Suprapubic skin (tissue), 3 donors: ENCODE measurements at regions not wholly inside any gene's neighbourhood (a gene's known extent, or its start where the extent isn't known, plus 50 kb on each side); places are given as distances from the start of the nearest gene placed in this dataset.

Experiments used
- CTCF ChIP-seq, 2 donors: fragments of 200-600 bp in 1 of 2; fragments of 450-650 bp in 1 of 2; sonication (generic) in 1 of 2; IDR thresholded peaks; one replicate each; pipeline ENCODE4 v1.5.1; 2016 to 2019; ENCODE audit warnings: antibody characterized with exemption in 2 of 2, mild to moderate bottlenecking in 1 of 2, moderate library complexity in 1 of 2
- POLR2A ChIP-seq, 2 donors: fragments of 450-650 bp; IDR thresholded peaks; one replicate each; pipeline ENCODE4 v1.6.1; 2017; ENCODE audit warnings: antibody characterized with exemption in 2 of 2, mild to moderate bottlenecking in 2 of 2, moderate library complexity in 2 of 2

GRCh38 chr13:83691966-83692365 is 190.3 kb downstream of the SLITRK1 start:
- TF ChIP-seq CTCF (IDR thresholded peaks at IDR 0.05) (no peak), POLR2A (IDR thresholded peaks at IDR 0.05) (no peak)
